GM21423 (cell line): ENCODE measurements at regions not wholly inside any gene's neighbourhood (a gene's known extent, or its start where the extent isn't known, plus 50 kb on each side); places are given as distances from the start of the nearest gene placed in this dataset.

Source experiments
- ATAC-seq: cut with Tn5 transposase; IDR thresholded peaks from one replicate; pipeline ENCODE4 v1.9.1; 2021; ENCODE audit warnings: mild to moderate bottlenecking, moderate library complexity; ENCODE audit not compliant: unreplicated experiment

GRCh38 chr5:73344835-73345234, 103.7 kb downstream of the FOXD1 start:
- no peak for ATAC-seq

DNA sequence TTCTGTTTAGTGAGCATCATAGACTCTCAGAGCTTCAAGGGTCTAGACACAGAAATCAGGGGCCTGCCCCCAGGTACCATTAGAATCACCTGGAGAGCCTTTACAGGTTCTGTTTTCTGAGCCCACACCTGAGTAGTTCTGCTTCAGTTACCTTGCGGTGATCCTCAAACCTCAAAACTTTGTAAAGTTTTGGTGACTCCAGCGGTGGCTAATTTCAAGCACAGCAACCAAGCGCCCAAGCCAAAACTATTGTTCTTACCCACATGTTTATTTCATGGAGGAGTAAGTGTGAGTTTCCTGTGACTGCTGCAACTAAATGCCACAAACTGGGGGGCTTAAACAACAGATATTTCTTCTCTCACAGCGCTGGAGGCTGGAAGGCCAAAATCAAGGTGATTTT, 108.9 kb downstream of the FOXD1 start:
- ATAC-seq, result no peak

DNA sequence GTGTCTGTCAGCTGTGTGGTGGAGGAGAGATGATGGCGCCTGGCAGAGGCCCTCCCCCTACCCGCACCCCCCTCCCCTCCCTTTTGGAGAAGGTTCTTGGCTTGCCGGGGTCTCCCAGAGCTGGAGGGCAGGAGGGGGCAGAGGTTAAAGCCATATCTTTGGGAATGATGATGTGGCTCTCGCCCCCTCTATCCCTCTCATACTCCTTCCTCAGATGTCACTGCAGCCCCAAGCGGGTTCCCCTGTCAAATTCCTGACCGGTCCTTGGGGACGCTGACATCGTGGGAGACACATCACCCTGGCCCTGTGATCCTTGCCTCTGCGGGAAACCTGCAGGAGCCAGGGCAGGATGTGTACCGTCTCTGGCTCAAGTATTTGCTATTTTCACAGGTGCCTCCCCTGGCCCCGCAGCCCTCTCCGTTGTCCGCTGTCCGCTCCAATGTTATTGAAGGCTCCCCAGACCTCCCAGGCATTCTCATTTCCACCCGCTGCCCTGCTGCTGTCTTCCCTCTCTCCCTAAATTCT, 109.5 kb downstream of the FOXD1 start:
- ATAC-seq, result no peak

DNA sequence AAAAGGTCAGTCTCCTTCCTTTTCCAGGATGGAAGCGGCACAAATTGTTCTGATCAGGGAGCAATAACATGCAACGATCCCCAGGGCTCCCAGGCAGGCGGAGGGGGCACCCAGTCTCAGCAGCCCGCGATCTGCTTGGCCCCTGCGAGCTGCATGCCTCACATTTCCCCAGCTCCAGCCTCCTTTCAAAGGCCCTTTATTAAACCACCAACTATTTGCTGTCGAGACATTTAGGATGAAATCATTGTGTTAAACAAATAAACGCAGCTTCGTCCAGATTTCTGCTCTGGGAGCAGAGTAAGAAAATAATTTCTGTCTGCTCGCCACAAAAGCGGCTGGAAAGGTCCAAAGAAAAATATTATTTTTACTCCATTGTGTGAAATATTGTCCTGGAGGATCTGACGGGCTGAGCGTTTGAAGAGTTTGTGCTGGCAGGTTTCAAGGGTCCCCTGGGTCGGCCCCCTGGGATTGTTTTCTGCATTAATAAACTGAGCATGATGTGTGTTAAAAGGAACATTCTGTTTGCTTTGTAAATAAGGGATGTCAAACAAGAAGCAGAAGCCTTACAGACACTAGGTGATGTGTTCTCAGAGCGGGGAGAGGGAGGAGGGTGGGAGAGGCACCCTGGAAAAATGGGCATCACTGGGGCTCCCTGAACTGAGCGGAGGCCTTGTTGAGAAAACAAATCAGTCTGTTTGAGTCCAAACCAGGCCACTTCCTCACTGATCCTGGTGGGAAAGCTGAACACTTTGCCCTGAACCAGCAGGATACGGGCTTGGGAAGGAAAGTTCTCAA, 110.1 kb downstream of the FOXD1 start:
- ATAC-seq, result no peak

- ATAC-seq, result no peak
Observed at GRCh38 chr5:73337586-73338255, 110.9 kb downstream of the FOXD1 start.

DNA sequence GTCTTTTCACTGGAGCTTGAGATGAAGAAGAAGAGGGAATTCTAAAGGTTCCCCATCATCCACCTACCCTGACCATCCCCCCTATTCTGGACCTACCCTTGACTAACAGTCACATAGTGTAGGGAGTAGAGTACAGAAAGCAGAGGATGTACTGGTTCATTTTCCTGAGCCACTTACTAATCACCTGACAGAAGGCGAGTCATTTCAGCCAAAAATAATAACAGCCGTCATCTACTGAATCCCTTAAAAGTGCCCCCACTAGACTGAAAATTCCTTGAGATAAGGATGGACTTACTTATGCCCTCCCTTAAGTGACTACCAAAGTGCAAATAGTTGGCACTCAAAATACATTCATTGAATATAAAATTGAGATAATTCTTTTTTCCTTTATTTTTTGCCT, 112.2 kb downstream of the FOXD1 start:
- no peak for ATAC-seq

DNA sequence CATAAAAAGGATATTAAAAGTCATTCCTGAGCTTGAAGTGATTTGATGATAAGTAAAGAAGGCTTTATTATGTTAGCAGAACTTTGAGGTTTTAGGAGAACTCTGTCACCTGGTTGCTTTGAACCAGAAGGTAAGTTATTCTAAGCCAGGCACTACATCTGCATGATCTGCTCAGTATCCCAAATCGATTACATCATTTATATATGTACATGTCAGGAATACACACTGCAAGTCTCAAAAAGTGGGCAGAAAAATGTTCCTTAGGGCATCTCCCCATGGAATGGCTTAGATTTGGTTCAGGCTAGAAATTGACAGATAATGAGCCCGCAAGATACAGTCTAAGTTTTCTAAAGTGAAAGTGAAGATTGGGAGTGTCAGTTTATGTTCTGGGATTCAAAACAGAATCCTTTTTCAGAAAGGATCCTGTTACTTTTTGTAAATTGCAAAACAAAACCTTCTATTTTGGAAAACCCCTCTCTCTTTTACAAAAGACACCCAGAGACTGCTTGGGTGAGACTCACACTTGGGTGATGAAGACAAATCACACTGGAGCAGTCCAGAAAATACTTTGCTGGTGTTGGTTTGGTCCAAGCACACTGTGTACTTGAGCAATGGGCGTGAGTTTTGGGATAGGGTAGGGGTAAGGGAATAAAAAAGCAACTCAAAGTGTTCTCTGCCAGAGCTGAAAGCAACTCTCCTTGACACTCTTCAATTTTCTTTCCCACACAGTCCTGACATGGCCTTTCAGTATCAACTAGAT, 114.5 kb downstream of the FOXD1 start:
- ATAC-seq, result no peak

DNA sequence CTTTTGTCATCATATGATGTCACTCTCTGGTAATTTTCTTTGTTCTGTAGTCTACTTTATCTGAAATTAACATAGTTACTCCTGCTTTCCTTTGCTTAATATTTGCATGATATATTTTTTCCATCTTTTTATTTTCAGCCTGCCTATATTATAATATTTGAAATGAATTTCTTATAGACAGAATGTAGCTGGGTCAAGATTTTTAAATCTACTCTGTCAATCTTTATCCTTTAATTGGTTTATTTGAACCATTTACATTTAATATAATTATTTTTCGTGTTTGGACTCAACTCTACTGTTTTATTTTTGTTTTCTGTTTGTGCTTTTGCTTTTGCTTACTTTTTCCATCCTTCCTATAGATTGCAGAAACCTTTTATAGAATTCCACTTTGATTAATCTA, 118.0 kb downstream of the FOXD1 start:
- ATAC-seq, result no peak

DNA sequence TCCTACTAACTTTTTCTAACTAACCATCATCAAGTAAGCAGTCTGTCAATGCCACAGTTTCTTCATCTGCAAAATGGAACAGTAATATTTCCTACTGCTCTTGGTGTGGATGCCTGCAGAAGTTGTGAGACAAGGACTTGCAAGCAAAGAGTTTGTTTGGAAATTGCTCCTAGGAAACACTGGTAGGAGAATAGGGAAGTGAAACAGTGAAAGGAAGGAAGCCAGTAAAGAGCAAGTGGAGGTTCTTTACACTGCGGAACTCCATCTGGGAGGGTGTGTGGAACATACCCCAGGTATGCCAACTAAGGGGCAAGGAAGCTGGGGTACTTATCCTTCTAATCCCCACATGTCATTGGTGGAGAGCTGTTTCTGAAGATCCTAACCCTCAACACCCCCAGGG, 119.9 kb downstream of the FOXD1 start:
- no peak for ATAC-seq

- no peak for ATAC-seq
Observed at GRCh38 chr5:73327908-73328455, 120.6 kb downstream of the FOXD1 start.

GRCh38 chr5:73325546-73325945, 123.0 kb downstream of the FOXD1 start:
- ATAC-seq, result no peak

DNA sequence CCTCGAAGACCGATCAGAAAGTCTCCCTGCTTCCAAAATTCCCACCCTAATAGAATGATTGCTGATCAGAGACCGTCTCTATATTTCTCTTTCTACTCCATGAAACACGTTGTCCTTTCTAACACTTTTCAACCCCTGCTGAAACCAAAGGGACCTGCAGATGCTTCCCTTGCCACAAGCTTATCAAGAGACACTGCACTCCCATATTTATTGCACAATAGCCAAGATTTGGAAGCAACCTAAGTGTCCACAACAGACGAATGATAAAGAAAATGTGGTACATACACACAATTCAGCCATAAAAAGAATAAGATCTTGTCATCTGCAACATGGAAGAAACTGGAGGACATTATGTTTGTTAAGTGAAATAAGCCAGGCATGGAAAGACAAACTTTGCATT, 125.1 kb downstream of the FOXD1 start:
- no peak for ATAC-seq

- ATAC-seq, result no peak
Observed at GRCh38 chr5:73322437-73323076, 126.0 kb downstream of the FOXD1 start.

DNA sequence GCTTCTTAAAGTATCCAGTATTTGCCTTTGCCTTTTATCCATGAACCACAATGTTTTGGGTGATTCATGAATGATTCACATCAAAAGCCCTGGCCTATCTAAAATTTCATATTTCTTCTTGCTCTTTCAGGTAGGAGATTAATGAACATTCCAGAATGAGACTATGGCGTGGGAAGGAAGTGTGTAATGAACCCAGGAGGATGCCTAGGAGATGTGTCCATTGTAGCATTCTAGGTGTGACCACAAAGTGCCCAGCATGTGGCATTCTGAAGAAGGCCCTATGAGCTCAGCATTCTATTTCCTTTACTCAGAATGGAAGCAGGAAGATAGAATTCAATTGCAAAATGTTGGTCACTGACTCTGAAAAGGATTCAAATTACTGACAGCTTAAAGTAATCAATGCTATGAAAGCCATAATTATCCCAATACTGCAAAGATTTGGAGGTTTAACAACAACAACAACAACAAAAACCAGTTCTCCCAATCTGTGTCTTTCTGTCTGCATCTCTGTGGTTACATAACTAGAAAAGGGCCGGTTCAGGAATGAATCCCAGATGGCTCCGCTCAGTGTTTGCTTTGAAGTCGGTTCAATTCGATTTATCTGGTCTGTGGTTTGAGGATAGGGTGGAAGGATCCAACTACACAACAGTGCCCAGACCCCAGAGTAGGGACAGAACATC, 126.7 kb downstream of the FOXD1 start:
- no peak for ATAC-seq

DNA sequence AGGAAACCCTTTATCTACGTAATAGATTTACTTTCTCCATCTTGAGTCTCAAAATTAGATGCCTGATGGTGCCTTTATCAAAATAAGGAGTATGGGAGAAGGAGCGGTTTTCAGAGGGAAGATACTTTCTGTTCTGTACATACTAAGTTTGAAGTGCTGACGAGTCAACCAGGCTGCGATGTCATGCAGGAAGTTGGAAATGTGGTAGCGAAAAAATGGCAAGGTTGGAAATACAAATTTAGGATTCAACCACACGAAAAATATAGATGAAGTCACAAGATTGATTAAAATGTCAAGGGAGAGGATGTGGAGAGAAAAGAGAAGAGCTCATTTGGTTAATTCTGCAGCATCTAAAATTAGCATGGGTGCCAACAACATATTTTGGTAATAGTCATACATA, 129.5 kb downstream of the FOXD1 start:
- ATAC-seq, result no peak

- no peak for ATAC-seq
Observed at GRCh38 chr5:73318308-73318719, 130.3 kb downstream of the FOXD1 start.

GRCh38 chr5:73317523-73317922, 131.1 kb downstream of the FOXD1 start:
- no peak for ATAC-seq

- ATAC-seq, result no peak
Observed at GRCh38 chr5:73314395-73315257, 134.0 kb downstream of the FOXD1 start.

DNA sequence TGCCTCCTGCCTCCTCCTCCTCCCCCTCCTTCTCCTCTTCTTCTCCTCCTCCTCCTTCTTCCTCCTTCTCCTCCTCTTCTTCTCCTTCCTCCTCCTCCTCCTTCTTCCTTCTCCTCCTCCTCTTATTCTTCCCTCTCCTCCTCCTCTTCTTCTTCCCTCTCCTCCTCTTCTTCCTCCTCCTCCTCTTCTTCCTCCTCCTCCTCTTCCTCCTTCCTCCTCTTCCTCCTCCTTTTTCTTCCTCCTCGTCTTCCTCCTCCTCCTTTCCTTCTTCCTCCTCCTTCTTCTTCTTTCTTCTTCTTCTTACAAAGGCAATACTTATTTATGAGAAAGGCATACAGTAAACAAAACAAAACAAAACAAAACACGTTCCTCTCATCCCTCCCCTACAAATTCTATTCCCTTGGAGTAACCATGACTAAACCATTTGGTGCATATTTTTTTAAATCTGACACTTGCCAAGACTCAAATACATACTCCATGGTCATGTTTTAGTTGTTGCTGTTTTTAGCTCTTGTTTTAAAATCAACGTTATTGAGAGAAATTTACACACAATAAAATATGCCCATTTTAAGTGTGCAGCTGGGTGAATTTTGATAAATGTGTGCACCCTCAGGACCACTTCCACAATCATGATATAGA, 135.6 kb downstream of the FOXD1 start:
- ATAC-seq, result no peak
